Epithelial cell of proximal tubule (primary cell): ENCODE measurements at regions not wholly inside any gene's neighbourhood (a gene's known extent, or its start where the extent isn't known, plus 50 kb on each side); places are given as distances from the start of the nearest gene placed in this dataset.

Experiments
- DNase-seq: peaks from one replicate; pipeline ENCODE4 v3.0.0-alpha.2; 2011; ENCODE audit warnings: low read depth
- H3K4me3 ChIP-seq: 2 replicates; pipeline ENCODE4 v1.5.1; 2011; ENCODE audit warnings: low read depth, mild to moderate bottlenecking, low read length
- CTCF ChIP-seq: conservative IDR thresholded peaks from 2 replicates; pipeline ENCODE4 v1.5.1; 2012; ENCODE audit warnings: low read depth, mild to moderate bottlenecking, low read length

DNA sequence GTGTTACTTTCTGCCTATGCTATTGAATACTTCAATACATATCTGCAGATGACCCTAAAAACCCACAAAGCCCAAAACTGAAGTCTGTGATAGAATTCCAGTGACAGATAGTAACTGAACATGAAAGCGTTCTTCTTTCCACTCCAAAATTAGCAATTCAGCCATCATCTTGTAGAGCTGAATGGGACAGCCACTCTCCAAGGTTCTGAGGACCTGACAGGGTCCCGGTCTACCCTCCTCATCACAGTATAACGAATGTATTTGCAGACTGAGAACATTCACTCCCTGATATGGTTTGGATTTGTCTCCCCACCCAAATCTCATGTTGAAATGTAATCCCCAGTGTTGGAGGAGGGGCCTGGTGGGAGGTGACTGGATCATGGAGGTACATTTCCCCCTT, 189.5 kb downstream of the MTCL1 start:
- no peak for TF ChIP-seq CTCF
- H3K4me3 ChIP-seq, result no peak overlapping the region
- DNase-seq, result no peak

GRCh38 chr18:8895341-8895740, 190.0 kb downstream of the MTCL1 start:
- DNase-seq, result no peak
- TF ChIP-seq CTCF, result no peak

GRCh38 chr18:8895987-8896619, 190.7 kb downstream of the MTCL1 start:
- TF ChIP-seq CTCF, result no peak
- no peak for DNase-seq
- H3K4me3 ChIP-seq, result no peak overlapping the region

More at GRCh38 chr18:8895341-8895740, 190.0 kb downstream of the MTCL1 start:
- H3K4me3 ChIP-seq, result no peak overlapping the region

DNA sequence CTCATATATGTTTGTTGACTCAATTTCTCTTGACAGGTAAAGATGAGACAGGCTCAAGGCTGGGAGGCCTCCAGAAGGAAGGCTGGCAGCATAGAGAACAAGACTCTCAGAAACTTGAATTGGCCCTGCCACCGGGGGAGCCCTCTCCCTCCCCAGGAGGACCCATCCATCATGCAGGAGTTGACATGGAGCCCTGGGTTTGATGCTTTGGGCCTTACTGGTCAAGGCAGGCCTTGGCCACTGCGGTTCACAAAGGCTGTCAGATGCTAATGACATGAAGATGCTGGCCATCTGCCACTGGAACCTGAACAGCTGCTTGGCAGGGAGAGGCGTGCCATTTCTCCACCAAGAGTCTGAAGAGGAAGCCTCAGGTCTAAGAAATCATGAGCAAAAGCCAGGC, 193.6 kb downstream of the MTCL1 start:
- no peak overlapping the region for H3K4me3 ChIP-seq
- peak; percentile 32 for TF ChIP-seq CTCF
- DNase-seq, result no peak

DNA sequence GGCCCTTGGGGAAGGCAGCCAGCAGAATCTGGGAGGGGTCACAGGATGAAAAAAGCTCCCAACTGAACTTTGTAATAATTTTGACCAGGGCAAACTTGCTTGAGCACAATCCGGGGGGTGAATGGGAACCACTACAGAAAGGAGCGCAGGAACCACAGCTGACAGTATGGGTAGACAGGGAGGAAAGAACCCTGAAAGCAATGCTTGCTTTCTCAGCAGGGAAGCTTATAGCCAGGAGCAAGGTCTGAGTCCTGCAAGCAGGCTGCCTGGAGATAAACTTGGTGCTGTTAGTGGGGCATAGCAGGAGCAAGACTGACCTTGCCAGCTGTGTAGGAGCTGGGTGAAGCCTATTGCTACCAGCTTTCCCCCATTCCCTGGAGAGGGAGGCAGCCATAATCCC, 195.2 kb downstream of the MTCL1 start:
- no peak for DNase-seq
- H3K4me3 ChIP-seq, result no peak overlapping the region
- no peak for TF ChIP-seq CTCF

DNA sequence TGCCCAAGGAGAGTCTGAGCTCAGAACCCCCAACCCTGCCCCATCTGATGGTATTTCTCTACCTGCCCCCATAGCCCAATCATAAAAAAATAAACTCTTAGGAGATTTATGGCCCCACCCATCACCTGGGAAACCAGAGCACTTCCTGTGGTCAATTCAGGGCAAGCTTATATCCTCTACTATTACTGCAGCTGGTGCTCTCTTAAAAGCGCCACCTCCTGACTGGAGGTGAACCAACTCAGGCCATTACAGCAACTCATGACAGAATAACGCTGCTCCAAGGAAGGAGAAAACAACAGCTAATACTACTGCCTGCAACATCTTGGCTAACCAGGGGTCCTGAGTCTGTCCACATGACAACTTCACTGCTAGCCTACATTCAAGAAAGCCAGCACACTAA, 195.7 kb downstream of the MTCL1 start:
- TF ChIP-seq CTCF, result no peak
- no peak for DNase-seq
- H3K4me3 ChIP-seq, result no peak overlapping the region

GRCh38 chr18:8904316-8904715, 198.2 kb upstream of the NDUFV2 start:
- H3K4me3 ChIP-seq, result no peak overlapping the region
- no peak for TF ChIP-seq CTCF
- DNase-seq, result no peak
